LoVo (cell line): ENCODE measurements at regions not wholly inside any gene's neighbourhood (a gene's known extent, or its start where the extent isn't known, plus 50 kb on each side); places are given as distances from the start of the nearest gene placed in this dataset.

ENCODE experiments used
- DNase-seq: peaks from one replicate; pipeline ENCODE4 v3.0.0-alpha.2; 2016; ENCODE audit warnings: low spot score

DNA sequence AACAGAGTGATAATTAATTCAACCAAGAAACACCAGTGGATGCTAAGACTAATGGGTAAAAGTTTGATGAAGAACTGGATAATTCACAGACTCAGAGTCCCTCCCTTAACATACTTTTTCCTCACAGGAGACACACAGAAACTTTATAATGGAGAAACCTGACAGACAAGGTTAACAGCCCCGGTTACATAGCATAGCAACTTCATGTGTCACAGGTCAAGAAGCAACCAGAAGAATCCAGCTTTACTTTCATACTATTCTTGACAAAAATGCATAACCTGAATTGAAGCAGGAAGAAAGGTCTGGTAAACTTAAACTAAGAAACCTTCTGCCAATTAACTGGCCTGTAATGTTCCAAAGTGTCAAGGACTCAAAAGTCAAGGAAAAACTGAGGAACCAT, 375.9 kb downstream of the RNF144B start:
- DNase-seq, result no peak

- no peak for DNase-seq
These were observed 397.6 kb downstream of the RNF144B start for GRCh38 chr6:18784794-18785193.

- no peak for DNase-seq
These were observed 398.8 kb downstream of the RNF144B start for GRCh38 chr6:18785810-18786490.

GRCh38 chr6:18792866-18793265, 405.7 kb downstream of the RNF144B start:
- DNase-seq, result no peak

DNA sequence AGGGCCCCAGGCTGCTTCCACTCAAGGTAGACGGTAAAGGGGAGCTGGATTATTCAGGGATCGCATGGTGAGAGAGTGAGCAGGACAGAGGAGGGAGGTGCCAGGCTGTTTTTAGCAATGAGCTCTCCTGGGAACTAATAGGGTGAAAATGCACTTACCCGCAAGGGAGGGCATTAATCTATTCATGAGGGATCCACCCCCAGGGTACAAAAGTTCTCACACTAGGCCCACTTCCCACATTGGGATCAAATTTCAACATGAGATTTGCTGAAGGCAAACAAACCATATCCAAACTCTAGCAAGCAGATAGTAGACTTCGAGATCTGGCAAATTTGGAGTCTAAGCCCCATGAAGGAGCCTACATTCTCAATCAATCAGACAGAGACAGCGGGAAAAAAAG, 408.6 kb downstream of the RNF144B start:
- no peak for DNase-seq

GRCh38 chr6:18820725-18821124, 433.6 kb downstream of the RNF144B start:
- no peak for DNase-seq

- DNase-seq, result no peak
These were observed 436.7 kb downstream of the RNF144B start for GRCh38 chr6:18823782-18824386.

DNA sequence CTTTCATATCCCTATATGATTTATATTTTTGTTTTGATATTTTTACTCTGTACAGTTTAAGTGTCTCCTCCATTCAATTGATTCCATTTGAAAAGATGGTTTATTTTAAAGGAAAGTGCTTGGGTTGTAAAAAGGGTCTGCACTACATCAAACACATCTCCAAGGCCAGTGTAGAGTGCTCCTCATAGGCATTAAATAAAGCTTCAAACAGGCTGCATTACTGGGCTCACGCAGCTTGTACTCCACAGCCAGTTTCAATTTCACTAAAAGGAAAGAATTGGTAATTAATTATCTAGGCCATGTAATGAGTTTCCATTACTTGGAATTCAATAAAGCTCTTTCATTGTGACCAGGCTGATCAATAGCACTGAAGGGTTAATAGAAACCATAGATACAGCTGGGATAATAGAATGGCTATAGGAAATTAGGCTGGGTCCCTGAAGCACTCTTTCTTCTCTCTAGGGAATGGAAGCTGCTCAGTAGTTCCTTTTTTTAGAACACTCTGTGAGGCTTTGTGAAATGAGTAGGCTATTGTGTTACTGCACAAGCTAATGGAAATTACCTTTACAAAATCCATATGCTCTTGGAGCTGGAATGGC, 442.2 kb downstream of the RNF144B start:
- DNase-seq, result no peak

- no peak for DNase-seq
These were observed 448.8 kb downstream of the RNF144B start for GRCh38 chr6:18835976-18836375.

GRCh38 chr6:18837013-18837412, 449.9 kb downstream of the RNF144B start:
- no peak for DNase-seq

GRCh38 chr6:18842534-18842933, 455.4 kb downstream of the RNF144B start:
- no peak for DNase-seq

- DNase-seq, result no peak
These were observed 458.7 kb downstream of the RNF144B start for GRCh38 chr6:18845896-18846295.

GRCh38 chr6:18846327-18846726, 459.2 kb downstream of the RNF144B start:
- DNase-seq, result no peak

DNA sequence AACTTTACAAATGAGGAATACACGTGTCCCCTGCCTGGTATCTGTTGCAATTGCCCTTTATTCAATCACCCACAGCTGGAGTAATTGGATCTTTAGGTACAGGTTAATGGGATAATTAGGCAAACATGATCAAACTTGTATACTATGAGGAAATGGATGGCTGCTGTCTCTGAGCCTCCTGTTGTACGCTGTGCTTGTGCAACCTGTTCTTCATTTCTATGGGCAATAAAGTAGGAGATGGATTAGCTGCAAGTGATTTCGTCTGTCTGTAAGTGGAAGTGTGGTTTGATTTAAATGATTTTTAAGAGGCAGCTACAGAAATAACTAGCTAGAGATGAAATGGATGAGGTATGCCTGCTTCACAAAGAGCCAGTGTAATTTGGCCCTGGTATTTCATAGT, 474.1 kb downstream of the RNF144B start:
- DNase-seq, result no peak

DNA sequence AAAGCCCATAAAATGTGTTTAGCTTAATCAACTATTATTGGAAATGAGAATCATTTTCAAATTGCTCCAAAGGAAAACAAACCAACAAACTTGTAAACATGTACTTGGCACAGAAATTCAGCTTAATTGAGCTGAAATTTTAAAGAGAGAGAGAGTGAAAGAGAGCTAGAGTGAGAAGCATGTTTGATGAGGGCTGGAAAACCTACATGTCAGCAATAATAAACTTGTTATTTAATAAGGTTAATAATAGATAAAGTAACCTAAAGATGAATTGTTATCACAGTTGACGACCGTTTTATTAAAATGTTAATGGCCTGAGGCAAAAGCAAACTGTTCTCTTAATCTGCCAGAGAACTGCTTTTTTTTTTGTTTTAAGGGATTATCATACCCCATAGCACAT, 496.1 kb downstream of the RNF144B start:
- DNase-seq, result no peak

- DNase-seq, result no peak
These were observed 496.7 kb downstream of the RNF144B start for GRCh38 chr6:18883851-18884250.

DNA sequence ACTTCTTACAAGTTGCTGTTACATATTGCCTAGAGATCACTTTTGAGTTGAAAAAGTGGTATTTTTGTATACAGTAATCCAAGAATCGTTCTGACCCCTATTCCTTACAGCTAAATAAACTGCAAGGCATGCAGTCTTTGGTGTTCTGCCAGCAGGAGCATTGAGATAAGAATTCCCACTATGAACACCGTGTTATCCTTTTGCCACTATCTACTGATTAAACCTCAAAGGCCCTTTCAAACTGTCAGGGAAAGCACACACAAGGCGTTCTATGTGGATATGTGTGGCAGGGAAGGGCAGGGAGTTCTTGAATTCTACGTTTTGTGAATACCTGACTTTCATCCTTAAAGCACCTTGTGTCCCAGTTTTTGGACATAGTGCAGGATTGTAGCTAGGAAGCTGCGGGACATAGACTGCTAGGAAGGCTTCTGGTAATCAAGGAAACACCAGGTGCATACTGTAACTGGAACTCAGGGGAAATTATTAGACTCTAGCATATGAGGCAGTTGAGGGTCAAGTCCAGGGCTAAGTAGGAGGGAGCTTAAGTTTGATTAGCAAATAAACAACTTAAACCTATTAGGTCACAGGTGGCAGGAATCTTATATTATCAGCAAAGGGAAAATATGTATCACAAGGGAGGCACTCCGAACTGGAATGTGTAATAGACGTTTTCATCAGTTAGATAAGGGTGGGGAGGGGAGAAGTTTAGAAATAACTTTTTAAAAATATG, 506.6 kb downstream of the RNF144B start:
- DNase-seq, result no peak

GRCh38 chr6:18897350-18897749, 510.2 kb downstream of the RNF144B start:
- no peak for DNase-seq

DNA sequence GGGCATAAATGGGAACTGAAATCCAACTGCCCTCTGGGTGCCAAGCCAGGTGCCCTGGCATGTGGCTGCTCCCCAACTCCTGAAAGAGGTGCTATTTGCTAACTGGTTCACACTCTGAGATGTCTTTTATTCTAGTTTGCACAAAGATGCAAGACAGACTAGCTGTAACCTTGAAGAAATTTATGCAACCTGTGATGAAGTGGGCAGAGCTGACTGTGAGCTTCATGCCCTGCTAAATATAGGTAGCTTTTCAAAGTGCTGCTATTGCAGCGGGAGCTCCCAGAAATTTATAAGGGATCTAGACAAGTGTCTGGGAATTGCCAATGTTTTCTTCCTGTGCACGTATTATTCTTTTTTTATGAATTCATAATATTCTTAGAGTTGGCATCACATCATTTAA, 517.5 kb downstream of the RNF144B start:
- DNase-seq, result no peak

DNA sequence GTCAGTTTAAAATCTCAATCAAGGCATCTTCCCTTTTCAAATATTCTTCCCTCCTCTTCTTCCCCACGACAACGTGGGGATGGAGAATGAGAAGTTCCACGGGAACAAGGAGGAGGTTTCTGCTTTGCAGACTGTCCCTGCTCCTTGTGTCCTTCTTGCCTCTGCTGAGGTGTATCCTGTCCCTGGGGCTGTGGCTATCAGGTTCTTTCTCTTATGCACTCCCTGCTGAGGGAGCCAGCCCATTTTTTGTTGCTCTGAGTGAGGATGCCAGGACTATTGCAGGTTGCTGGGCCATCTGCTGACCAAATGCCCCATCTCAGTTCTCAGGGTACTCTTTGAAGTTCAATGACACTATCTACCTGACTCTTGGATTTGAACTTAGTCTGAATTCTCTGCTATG, 533.6 kb downstream of the RNF144B start:
- DNase-seq, result no peak

DNA sequence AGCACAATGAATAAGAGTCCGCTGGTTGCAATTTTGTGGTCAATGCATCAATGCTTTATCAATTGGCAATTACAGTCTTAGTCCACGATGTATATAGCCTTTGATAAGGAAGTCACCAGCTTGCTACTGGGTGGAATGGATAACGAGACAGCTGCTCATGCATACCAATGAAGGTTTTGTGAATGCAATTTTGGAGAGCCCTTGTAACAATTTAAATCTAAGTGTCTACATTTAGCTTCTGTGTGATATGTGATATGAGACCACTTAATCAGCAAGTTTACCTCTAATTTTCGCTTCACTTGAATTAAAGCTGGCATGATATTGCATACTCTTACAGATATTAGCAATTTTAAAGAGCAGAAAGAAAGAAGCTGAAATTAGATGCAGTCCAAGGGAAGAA, 543.9 kb downstream of the RNF144B start:
- no peak for DNase-seq

DNA sequence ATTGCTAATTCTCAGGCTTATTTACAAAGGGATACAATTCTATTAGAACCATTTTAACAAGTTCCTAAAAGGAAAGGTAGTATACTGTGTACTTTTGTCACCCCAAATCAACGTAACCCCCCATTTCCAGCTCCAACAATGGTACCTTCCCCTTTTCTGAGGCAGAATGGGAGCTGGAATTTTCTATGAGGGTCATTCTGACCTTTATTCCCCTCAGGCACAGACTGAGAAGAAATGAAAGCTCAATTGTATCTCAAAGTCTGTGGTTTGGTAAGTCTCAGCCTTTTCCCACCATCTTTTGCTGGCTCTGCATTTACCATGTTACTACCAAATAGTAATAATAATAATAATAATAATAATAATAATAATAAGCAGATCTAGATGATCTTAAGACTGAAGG, 571.0 kb downstream of the RNF144B start:
- no peak for DNase-seq

- DNase-seq, result no peak
These were observed 574.4 kb downstream of the RNF144B start for GRCh38 chr6:18961566-18961965.
